HG03196 (cell line): ENCODE measurements at regions not wholly inside any gene's neighbourhood (a gene's known extent, or its start where the extent isn't known, plus 50 kb on each side); places are given as distances from the start of the nearest gene placed in this dataset.

Experiments used
- ATAC-seq: cut with Tn5 transposase; IDR thresholded peaks from one replicate; pipeline ENCODE4 v1.9.1; 2021; ENCODE audit not compliant: unreplicated experiment

DNA sequence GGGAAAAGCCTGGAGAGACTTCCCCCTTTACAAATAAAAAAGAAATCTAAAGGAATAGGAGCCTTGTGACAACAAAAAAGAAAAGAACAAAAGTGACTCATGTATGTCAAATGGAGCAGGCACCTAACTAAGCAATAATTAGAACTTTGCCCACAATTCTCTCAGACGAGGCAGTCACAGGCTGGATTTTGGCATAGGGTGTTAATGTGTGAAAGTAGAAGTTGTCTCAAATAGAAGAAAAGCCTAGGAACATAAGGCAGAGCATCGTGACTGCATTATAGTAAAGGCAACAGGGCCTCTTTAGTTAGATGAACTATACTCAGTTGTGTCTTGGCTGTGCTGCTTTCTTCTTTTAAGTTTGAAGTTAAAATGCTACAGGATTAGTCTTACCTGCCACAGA lies 219.9 kb upstream of the TMEM161B start:
- ATAC-seq: no peak

DNA sequence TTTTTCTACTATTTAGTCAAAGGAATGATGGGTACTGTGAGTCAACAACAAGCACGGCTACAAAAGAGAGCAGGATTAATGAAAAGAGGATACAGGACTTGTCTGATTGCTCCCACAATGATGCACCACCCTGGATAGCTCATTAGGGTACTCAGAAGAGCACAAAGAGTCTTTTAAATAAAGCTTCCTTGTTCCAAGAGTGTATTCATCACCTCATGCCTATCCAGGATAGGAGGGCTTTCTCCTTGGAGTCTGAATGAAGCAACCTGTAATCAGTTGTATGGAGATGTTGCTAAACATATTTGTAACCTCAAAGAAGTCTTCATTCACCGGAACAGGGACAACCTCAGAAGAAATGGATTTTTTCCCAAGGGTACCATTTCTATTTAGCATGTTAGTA lies 219.5 kb upstream of the TMEM161B start:
- ATAC-seq: no peak

GRCh38 chr5:88487066-88487465 lies 218.4 kb upstream of the TMEM161B start:
- ATAC-seq: no peak

DNA sequence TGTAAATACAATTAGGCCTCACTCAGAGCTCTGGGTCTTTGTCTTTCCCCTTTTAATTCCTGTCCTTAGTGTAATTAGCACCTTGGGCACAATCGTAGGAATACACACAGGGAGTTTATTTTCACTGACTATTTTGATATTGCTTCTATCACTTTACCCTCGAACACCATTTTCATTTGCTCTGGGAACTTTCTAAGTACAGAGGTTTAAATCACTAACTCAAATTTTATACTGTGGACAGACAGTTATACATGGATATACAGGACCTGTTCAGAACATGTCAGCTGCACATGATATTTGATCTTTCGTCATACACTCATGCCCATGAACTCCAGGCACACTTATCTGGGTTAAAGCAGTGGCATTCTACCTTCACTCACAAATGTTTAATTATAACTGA lies 217.8 kb upstream of the TMEM161B start:
- no peak for ATAC-seq

DNA sequence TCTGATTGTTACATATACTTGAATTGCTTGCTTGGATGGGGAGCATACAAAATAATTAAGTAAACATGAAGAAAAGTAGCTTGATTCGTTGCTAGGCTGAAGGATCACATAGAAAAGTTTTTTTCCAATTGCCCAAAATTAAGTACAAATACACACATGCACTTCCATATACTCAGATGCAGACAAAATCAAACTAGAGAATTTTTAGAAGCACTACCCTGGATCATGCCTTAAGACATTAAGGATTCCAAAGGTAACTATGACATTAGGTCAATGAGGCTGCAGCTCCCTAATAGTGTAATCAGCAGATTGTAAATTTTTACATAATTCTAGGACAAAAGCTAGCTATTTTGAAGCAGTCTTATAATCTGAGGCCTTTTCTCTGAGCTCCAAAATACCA lies 216.9 kb upstream of the TMEM161B start:
- ATAC-seq: no peak

DNA sequence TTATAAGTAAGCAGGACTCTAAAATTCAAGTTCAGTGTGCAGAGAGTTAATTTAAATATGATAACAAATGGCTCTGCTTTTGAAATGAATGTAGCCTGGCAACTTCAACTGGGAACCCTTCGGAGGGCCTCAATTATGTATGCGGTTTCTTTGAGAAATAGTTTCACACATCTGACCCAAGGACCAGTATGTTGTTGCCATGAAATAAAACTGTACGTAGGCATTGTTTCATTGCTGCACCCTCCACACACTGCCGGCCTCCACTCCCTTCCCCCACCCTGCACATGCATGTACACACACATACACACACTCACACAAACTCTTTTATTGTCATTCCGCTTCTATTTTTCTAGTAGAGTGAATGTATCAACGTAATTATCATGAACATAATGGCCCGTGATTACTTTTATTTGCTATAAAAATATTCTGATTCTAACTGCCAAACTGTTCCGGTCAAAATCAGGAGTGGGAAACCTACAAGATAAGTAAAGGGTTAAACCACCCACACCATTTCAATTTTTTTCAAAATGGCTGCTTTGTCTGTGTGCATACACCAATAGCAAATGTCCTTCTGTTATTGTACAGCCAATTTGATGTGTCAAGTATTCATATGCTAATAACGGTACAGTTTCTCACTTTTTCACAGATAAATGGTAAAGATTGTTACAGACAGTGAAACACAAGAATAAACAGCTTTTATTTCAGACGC lies 215.5 kb upstream of the TMEM161B start:
- ATAC-seq: no peak

- ATAC-seq: no peak
Observed at GRCh38 chr5:88480801-88481499, 212.3 kb upstream of the TMEM161B start.

- no peak for ATAC-seq
Observed at GRCh38 chr5:88480245-88480644, 211.6 kb upstream of the TMEM161B start.

DNA sequence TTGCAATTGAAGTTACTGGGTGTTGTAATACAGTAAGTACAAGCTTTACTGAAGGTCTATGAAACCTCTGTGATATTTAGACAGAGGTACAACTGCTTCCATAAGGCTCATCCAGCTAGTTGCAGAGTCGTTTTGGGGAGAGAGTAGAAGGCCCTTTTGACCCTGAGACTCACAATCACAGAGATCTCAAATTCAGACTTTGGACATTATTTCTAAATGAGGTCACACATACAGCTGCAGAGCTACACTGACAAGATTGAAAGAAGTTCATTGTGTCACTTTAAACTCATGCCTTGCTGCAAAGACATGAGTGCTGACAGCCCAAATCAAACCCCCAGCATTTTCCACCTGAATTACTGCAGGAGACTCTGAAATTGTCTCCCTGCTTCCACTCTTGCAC lies 205.9 kb upstream of the TMEM161B start:
- no peak for ATAC-seq

GRCh38 chr5:88470745-88471144 lies 202.1 kb upstream of the TMEM161B start:
- no peak for ATAC-seq

DNA sequence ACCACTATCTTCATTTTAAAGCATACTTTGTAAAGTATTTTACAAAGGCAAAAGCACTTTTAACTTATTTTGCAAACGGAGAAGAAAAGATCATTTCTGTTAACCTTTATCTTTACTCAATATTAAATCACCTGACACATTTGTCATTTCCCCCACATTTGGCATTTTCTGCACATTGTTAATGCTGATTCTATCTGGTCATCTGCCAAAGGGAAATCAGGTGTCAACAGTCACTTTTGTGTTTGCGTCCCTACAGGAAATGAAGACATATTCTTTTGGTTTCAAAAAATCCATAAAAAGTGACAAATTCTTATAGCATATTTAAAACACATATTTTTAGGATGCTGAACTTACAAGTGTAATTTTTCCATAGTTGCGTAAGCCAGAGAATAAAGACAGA lies 191.3 kb upstream of the TMEM161B start:
- ATAC-seq: no peak

DNA sequence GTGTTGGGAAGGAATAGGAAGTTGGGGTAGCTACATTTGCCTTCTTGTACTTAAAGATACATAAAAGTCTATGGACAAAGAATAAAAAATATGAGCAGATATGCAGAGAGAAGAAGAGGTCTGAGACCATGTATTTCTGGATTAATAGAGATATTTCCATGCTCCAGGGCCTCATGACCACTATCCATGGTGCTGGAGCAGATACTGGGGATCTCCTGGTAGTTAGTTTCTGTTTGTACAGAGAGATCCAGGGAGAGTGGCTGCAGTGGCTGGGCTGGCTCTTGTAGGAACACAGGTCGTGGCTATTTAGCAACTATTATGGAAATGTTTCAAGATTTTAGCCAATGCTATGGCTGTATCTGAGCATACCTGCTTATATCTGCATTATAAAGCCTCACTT lies 184.2 kb upstream of the TMEM161B start:
- ATAC-seq: no peak

DNA sequence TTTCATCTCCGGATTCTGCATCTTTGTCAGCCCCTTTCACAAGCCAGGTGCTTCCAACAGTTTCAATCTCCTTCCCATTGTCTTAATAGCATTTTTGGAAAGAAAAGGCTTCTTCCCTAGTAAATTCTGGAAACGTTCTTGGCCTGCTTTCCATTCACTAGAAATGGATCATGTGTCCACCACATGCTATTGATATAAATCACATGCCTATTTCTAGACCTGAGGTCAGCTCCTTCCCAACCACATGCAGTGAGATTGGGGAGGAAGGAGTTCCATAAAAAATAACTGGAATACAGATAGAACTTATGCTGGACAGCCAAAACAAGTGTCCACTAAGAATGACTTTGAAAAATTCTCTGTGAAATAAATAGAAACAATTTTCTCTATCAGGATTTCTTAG lies 181.6 kb upstream of the TMEM161B start:
- ATAC-seq: no peak

GRCh38 chr5:88438006-88438405 lies 169.4 kb upstream of the TMEM161B start:
- ATAC-seq: no peak

DNA sequence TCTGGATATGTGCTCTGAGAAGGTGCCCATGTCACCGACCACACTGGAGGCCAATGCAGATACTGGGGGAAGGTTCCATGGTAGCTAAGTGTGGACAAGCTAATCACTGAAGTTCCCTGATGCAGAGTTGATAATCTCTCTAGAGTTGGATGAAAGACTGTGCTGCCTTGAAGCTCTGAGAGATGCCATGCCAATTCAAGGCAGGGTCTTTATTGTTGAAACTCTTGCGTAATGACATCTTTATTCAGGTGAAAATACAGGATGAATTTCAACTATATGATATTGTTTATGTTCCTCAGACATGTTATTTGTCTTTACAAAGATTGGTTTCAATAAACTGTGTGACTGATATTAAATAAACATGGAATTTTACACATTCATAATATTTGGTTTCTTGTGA lies 167.6 kb upstream of the TMEM161B start:
- no peak for ATAC-seq

DNA sequence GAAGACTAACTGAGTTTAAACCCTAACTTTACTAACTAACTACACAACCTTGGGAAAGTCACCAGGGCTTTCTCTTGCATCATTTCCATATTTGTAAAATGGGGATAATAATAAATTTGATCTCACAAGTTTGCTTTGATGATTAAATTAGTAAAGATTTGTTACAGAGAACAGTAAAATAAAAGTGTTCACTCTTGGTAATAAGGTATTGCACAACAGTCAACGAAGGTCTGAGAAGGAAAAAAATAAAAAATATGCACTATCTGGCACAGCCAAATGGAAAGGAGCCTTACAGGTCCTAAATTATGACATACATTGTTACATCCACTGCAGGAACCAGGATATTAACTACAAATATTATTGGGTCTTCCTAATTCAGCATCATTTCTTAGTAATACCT lies 160.0 kb upstream of the TMEM161B start:
- no peak for ATAC-seq

DNA sequence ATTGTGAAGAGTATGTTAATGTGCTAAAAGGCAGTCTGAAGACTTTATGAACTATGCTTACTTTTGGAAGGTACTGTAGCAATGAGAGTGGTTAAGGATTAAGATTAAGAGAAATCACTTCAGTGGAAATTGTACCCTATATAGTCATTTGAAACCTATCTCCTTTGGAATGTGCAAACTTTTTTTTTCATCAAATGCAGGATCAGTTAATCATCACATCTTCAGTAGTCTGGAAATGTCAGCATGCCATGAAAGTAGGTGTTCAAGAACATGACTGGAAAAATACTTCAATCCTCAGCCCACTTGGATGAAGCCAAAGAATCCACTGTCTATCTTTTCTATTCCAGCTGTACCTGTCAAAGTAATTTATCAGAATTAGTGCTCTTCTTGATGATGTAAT lies 157.8 kb upstream of the TMEM161B start:
- ATAC-seq: no peak

DNA sequence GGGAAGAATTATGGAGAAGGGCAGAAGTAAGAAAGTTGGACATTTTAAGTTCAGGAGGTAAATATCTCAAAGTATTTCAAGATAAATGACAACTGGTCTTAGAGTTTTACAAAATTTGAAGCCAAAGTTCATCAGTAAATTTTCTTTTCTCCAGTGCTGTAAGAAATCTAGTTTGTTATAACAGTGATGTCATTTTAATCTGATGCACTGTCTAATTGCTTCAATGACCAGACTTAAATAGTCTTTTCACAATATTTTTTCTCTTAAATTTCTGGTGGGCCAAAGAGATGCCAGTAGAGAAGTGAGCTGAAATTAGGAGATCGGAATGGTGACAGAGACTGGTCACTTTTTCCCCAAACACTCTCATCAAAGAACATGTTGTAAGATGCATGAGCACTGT lies 156.5 kb upstream of the TMEM161B start:
- ATAC-seq: no peak

DNA sequence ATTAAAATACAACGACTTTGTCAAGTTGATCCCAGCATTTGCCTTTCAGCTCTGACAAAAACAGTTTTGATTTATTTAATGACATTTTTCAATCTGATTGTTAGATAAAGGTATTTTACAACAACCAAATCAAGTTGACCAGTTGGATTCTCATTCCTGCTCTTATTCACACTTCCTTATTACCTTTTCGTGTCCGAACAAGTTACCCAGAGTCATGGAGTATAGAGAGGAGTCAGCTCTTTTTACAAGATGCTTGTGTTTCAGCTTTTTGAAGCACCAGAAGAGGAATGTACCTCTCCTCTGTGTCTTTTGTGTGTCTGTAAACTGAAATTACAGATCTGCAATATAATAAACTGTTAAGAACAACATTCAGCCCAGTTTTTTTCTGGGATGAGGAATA lies 151.3 kb upstream of the TMEM161B start:
- no peak for ATAC-seq

DNA sequence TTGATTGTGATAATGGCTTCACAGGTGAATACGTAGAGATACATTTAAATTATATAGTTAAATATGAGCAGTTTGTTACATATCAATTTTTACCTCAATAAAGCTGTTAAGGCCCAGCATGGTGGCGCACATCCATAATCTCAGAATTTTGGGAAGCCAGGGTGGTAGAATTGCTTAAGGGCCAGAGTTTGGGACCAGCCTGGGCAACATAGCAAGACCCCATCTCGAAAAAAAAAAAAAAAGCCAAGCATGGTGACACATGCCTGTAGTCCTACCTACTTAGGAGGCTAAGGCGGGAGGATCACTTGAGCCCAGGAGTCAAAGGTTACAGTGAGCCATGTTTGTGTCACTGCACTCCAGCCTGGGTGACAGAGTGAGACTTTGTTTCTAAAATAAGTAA lies 138.7 kb upstream of the TMEM161B start:
- ATAC-seq: no peak

DNA sequence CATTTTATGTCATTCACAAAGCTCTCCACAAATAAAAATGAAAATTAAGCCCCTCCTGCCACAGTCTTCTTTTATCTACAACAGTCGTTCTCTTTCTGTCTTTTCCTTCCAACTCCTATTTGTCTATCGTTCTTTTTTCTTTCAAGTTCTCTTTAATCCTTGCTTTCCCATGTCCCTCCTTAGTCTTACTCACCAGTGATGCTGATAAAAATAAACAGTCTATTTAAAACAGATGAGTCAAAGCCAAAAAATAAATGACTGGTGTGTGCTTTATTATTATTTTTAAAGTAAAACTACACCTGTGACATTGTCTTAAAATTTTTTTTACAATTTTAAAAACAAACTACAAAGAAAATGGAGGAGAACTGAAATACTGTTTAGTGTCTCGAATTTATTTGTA lies 137.1 kb upstream of the TMEM161B start:
- ATAC-seq: no peak

DNA sequence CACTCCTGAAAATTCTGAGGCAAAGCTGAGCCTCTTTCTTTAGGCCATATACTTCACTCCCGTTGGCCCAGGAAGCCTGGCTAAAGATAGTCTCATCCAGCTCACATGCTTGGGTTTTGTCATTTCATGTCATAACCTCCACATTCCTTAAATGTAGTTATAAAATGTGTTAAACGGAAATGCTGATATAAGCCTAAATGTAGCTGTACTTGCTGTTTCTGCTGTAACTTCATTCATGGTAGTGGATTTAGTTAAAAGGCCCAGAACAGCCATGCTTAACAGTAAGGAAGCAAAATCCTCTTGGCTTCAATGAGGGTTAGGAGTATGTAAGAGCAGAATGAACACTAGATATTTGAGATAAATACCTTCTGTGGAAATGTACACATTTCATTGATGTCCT lies 135.8 kb upstream of the TMEM161B start:
- no peak for ATAC-seq

- no peak for ATAC-seq
Observed at GRCh38 chr5:88401686-88402085, 133.0 kb upstream of the TMEM161B start.
